ENCODE measurements at regions not wholly inside any gene's neighbourhood (a gene's known extent, or its start where the extent isn't known, plus 50 kb on each side); places are given as distances from the start of the nearest gene placed in this dataset.

DNA sequence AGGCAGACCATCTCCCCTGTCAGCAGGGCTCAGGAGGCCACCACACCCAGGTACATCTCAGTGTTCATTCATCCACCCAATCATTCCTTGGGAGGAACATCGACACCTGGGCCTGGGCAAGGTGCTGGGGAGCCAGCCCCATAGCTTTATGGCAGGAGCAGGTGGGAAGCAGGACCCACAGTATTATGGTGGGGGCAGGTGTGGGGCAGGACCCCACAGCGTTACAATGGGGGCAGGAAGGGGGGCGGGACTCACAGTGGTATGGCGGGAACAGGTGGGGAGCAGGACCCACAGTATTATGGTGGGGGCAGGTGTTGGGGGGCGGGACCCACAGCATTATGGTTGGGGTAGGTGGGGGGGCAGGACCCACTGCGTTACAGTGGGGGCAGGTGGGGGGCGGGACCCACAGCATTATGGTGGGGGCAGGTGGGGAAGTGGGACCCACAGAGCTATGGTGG is 128.9 kb upstream of the HS6ST1 start:
- intact Hi-C loops (cut with DNase I), result no loop called here
- DNase-seq, result peak; percentile 45
- H3K4me1 ChIP-seq, result peaks cover 16% of the 10 kb centered on the region
- H3K27me3 ChIP-seq, result no peaks in the 10 kb centered on the region
- H3K9me3 ChIP-seq, result no peaks in the 10 kb centered on the region
- ATAC-seq, result no peak
- H3K4me3 ChIP-seq, result no peak overlapping the region
- TF ChIP-seq, protein P1, sequence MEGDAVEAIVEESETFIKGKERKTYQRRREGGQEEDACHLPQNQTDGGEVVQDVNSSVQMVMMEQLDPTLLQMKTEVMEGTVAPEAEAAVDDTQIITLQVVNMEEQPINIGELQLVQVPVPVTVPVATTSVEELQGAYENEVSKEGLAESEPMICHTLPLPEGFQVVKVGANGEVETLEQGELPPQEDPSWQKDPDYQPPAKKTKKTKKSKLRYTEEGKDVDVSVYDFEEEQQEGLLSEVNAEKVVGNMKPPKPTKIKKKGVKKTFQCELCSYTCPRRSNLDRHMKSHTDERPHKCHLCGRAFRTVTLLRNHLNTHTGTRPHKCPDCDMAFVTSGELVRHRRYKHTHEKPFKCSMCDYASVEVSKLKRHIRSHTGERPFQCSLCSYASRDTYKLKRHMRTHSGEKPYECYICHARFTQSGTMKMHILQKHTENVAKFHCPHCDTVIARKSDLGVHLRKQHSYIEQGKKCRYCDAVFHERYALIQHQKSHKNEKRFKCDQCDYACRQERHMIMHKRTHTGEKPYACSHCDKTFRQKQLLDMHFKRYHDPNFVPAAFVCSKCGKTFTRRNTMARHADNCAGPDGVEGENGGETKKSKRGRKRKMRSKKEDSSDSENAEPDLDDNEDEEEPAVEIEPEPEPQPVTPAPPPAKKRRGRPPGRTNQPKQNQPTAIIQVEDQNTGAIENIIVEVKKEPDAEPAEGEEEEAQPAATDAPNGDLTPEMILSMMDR (IDR thresholded peaks at IDR 0.05), result no peak
- no peak overlapping the region for H3K27ac ChIP-seq
- no peaks in the 10 kb centered on the region for H3K36me3 ChIP-seq

DNA sequence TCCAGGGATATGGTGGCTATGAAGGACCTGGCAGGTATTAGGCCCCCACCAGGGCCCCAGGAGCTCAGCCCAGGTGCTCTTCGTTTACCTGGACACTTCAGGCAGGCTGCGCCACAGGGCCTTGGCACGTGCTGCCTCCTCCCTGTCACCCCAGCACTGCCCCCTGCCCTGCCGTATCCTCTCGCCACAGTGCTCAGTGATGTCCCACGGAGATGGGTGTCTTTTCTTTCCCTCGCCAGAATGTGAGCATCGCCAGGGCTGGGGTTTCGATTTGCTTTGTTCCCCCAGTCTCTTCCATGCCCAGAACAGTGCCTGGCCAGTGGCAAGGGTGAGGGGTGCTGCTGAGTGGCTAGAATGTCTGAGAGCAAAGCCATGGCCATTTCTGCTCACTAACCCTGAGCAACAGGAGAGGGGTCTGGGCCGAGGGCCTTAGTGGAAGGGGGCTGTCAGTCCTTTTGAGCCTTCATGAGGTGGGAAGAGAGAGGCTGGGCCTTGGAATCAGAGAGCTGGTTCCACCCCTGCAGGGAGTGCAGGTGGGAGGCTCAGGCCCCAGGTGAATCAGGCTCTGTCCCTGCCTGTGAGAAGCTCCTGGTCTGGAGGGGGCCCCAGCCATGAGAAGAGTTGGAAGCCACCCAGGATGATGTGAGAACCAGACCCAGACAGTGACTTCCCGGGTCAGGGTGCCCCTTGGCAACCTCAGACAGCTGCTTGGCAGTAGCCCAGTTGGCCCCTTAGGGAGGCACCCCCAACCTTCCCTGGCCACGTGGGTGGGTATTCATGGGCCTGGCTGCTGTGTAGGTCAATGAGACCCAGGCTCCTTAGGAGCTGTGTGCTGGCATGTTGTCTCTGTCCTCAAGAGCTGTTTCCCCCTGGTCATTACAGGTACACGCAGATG is 129.9 kb upstream of the HS6ST1 start:
- intact Hi-C loops (cut with DNase I), result no loop called here
- peak; percentile 40 for DNase-seq
- Histone ChIP-seq H3K4me1 (peaks cover 8% of the 10 kb centered on the region), H3K27me3 (no peaks in the 10 kb centered on the region), H3K36me3 (no peaks in the 10 kb centered on the region), H3K4me3 (no peak overlapping the region), H3K27ac (no peak overlapping the region), H3K9me3 (no peaks in the 10 kb centered on the region)
- TF ChIP-seq, protein P1 (IDR thresholded peaks at IDR 0.05), result no peak
- no peak for ATAC-seq

DNA sequence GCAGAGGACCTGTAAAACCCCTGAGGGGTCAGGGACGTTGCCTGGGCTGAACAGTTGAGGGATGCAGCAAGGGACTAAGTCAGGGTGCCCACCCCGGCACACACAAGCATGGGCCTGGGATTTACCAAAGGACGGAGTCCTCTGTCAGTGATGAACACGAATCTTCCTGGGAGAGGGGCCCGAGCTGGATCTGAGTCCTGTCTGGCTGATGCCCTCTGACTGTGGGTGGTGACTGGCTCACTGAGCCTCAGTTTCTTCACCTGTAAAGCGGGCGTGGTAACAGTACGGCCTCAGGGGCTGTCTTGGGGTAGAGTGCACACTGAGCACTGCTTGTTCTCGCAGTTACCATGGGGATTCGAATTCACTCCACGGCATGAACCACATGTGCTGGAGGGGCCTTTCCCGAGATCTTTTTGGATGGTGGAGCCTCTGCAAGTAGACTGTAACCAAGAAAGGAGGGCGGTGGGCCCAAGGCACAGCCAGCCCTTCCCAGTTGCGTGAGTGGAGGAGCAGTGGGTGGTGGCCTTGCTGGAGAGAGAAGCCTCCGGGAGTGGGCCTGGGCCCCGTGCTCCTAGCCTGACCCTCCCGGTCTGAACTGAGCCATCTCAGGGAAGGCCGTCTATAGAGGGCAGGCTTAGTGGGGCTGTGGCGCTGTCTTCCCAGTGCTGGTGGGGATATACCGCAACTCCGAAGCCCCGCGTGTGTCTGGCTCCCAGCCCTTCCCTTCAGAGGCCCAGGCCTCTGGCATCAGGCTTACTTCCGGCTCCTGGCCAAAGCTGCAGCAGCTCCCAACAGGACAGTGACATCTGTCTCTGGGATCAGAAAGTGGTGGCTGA is 130.8 kb upstream of the HS6ST1 start:
- Histone ChIP-seq H3K4me3 (no peak overlapping the region), H3K27me3 (no peaks in the 10 kb centered on the region), H3K27ac (no peak overlapping the region), H3K9me3 (no peaks in the 10 kb centered on the region), H3K36me3 (no peaks in the 10 kb centered on the region), H3K4me1 (peaks cover 4% of the 10 kb centered on the region)
- intact Hi-C loops (cut with DNase I), result no loop called here
- DNase-seq (peak; percentile 59), ATAC-seq (no peak)
- TF ChIP-seq, protein P1 (IDR thresholded peaks at IDR 0.05), result no peak

DNA sequence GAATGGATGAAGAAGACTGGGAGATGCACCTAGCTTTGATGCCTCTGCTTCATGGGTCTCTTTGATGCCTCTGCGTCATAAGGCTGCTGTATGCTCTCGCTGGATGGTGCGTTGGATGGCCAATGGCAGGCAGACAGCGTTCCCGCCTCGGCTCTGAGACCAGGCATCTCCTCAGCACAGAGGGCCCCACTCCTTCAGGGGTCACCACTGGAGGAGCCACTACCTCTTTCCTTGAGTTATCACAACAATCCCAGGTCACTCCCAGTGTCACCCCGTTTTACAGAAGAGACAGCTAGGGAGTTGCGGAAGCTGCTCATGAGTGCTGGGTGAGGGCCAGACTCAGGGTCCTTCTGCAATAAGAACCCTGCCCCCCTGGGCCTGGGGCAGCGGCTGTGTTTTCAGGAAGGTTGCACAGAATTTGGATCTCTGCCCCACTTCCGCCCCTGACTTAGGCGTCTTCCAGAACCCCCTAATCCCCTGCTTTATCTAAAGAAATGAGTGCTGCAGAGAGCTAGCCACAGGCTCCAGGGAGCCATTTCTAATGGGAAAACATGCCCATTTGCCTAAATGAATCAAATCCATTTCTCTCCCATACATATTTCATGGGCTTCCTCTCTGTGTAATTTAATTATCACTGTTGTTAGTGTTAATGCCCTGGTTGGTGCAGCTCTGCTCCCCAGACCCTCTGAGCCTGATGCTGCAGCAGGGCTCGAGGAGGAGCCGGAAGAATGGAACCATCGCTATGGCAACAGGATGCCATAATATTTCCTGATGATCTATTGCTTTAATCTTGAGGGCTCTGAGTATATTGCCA is 131.8 kb upstream of the HS6ST1 start:
- Histone ChIP-seq H3K27ac (no peak overlapping the region), H3K36me3 (no peaks in the 10 kb centered on the region), H3K9me3 (no peaks in the 10 kb centered on the region), H3K4me3 (no peak overlapping the region), H3K4me1 (peaks cover 4% of the 10 kb centered on the region), H3K27me3 (no peaks in the 10 kb centered on the region)
- TF ChIP-seq, protein P1 (IDR thresholded peaks at IDR 0.05), result no peak
- intact Hi-C loops (cut with DNase I), result no loop called here
- DNase-seq (peak; percentile 51), ATAC-seq (no peak)
